ENCODE measurements at regions not wholly inside any gene's neighbourhood (a gene's known extent, or its start where the extent isn't known, plus 50 kb on each side); places are given as distances from the start of the nearest gene placed in this dataset.

DNA sequence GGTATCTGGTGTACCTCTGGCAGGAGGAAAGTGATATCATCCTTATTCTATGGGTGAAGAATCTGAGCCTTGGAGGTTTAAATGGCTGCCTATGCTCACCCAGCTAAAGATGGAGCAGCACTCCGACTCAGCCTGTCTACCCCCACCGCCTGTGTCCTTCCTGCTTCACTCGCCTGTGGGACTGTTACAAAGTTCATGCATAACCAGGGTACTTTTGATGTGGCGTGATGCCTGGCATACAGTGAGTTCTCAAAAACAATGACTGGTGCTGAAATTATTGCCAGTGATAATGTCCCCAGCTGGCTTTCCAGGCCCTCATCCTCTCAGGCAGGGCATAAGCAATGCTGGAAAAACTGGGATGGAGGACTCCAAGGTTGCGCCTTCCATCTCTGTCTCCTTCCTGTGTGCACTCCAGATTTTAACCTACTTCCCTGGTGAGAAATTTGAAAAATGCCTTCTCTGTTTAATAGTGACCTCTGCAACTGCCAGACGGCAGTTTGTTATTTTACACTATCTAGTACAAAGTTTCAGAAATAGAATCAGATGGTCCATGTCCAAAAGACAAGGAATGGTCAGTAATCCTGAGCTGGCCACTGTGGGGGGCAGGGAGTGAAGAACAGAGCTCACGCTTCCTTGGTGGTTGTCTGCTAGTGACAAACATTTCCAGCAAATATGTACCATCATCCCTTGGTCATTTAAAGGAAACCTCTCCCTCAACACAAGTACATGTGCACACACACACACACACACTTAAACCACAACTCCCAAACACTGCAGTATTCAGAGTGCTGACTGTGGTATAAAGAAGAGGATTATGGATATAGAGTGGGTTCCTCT lies 86.5 kb upstream of the NMNAT3 start:
- CTCF ChIA-PET: no interaction called here
- no peaks in the 10 kb centered on the region for H3K27me3 Mint-ChIP-seq
- no peaks in the 10 kb centered on the region for H3K9me3 Mint-ChIP-seq
- DNase-seq: no peak
- H3K36me3 Mint-ChIP-seq: no peaks in the 10 kb centered on the region
- H3K4me3 Mint-ChIP-seq: no peak overlapping the region
- no peak overlapping the region for H3K27ac Mint-ChIP-seq
- H3K4me1 Mint-ChIP-seq: no peaks in the 10 kb centered on the region

DNA sequence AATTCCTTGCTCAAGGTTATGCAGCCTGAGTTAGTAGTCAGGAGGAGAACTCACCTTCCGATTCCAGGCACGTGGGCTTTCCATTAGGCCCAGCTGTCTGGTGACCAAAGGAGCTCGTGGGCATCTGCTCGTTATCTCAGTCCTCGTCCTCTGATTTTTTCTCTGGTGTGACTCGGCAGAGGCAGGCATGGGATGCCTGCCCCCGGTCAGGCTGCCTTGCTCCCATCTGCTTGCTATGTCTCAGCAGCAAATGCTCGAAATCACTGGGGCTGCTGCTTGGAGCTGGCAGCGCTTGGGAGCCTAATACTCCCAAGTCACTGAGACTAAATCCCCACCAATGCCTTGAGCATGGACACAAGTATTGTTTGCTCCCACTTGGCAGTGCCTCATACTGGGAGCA lies 84.5 kb upstream of the NMNAT3 start:
- no peaks in the 10 kb centered on the region for H3K4me1 Mint-ChIP-seq
- no peak overlapping the region for H3K27ac Mint-ChIP-seq
- CTCF ChIA-PET: no interaction called here
- no peak overlapping the region for H3K4me3 Mint-ChIP-seq
- no peaks in the 10 kb centered on the region for H3K27me3 Mint-ChIP-seq
- no peaks in the 10 kb centered on the region for H3K36me3 Mint-ChIP-seq
- H3K9me3 Mint-ChIP-seq: no peaks in the 10 kb centered on the region
- DNase-seq: no peak

DNA sequence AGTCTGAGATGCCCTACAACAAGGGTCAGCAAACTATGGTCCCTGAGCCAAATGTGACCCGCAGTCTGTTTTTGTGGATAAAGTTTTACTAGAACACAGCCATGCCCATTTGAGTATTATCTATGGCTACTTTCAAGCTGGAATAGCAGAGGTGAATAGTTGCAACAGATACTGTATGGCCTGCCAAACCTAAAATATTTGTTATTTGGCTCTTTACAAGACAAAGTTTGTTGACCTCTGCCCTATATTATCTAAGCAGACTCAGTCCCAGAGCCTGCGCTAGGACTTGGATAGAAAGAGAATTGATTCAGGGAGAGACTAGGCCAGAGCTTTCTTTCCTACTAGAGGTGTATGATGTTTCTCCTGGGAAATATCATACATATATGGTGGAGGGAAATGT lies 81.7 kb upstream of the NMNAT3 start:
- Mint-ChIP-seq H3K36me3 (no peaks in the 10 kb centered on the region), H3K4me3 (no peak overlapping the region), H3K4me1 (no peaks in the 10 kb centered on the region), H3K27me3 (no peaks in the 10 kb centered on the region), H3K27ac (no peak overlapping the region), H3K9me3 (no peaks in the 10 kb centered on the region)
- DNase-seq: no peak
- CTCF ChIA-PET: no interaction called here

DNA sequence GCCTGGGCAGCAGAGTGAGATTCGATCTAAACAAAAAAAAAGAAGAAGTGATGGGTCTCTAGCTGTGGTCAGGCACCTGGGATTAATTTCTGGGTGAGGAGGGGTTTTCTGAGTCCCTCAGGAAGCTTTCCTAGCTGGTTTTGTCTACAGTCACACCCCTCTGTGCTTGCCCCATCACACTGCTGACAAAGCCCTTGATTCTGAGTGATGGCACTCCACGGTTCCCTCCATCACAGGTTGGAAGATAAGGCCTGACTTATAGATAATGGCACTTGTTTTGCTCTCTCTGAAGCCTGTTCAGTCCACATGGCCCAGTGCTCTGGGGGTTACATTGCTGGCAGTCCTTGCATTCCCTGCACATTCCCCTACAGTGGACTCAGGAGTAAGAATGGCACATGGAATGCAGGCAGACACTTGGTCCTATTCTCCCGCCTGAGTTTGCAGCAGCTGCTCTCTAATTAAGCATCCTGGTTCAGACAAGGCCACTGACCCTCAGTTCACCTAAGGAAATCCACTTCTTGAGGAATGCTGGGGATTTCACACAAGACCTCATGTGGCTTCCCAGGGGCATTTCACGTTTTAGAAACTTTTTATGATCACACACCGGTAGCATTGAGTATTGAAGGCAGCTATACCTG lies 81.0 kb upstream of the NMNAT3 start:
- CTCF ChIA-PET: no interaction called here
- no peaks in the 10 kb centered on the region for H3K27me3 Mint-ChIP-seq
- H3K4me1 Mint-ChIP-seq: no peaks in the 10 kb centered on the region
- no peaks in the 10 kb centered on the region for H3K9me3 Mint-ChIP-seq
- no peak for DNase-seq
- H3K36me3 Mint-ChIP-seq: no peaks in the 10 kb centered on the region
- no peak overlapping the region for H3K27ac Mint-ChIP-seq
- no peak overlapping the region for H3K4me3 Mint-ChIP-seq

DNA sequence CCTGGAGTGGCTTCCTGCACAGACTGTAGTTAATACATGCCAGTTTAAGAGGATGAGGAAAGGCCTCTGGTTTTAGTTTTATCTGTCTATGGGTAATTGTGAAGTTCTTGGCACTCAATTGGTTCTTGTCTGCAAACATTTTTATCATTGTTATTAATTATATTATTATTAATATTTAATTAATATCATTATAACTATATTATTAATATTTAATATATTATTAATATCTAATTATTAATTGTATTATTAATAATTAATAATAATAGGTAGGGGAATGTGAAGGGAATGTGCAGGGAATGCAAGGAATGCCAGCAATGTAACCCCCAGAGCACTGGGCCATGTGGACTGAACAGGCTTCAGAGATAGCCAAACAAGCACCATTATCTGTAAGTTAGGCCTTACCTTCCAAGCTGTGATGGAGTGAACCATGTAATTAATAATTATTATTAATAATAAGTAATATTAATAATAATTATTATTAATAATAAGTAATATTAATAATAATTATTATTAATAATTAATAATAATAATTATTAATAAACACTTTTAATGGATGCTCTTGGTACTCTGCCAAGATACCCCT lies 79.8 kb upstream of the NMNAT3 start:
- no peak overlapping the region for H3K27ac Mint-ChIP-seq
- CTCF ChIA-PET: no interaction called here
- H3K4me1 Mint-ChIP-seq: no peaks in the 10 kb centered on the region
- no peak for DNase-seq
- H3K9me3 Mint-ChIP-seq: no peaks in the 10 kb centered on the region
- no peaks in the 10 kb centered on the region for H3K36me3 Mint-ChIP-seq
- no peaks in the 10 kb centered on the region for H3K27me3 Mint-ChIP-seq
- no peak overlapping the region for H3K4me3 Mint-ChIP-seq

DNA sequence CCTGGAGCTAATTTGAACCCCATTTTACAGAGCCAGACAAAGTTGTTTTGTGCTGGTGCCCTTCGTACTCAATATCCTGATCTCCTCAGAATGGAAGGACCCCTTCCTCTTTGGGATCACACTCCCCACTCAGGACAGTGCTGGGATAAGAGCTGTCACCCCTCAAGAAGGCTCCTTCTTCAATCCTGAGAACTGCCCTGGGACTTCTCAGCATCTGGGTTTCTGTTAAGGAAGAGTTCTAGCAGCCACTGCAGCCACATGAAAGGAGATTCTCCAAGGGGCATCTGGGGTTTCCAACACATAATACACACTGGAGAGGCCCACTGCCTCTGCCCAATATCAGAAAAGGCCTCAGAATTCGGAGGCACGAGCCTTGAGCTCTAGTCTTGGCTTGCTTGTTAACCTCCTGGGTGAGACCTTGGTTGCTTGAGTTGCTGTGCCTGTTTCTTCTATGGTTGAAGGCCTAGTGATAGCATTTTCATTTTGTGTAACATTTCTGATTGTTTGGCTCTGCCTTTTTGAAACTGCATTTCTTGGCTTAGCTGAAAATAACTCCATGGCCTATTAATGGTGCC lies 78.8 kb upstream of the NMNAT3 start:
- Mint-ChIP-seq H3K27ac (no peak overlapping the region), H3K4me3 (no peak overlapping the region)
- CTCF ChIA-PET: no interaction called here

DNA sequence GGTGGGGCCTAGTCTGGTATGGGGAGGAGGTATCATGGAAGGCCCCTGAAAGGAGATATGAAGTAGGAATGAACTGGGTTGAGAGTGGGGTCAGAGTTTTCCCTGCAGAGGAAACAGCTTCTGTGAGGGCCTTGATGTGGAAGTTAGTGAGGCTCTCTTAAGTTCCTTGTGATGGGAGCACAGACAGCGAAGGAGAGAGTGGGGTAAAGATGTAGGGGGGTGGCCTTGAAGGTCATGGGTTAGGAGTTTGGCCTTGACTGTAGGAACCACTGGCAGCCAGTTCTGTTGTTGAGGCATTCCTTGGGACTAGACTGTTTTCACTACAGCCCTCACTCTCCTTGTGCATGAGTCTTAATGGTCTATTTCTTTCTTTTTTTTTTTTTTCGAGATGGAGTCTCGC lies 77.8 kb upstream of the NMNAT3 start:
- H3K4me3 Mint-ChIP-seq: no peak overlapping the region
- H3K27ac Mint-ChIP-seq: no peak overlapping the region
- no peaks in the 10 kb centered on the region for H3K36me3 Mint-ChIP-seq
- H3K27me3 Mint-ChIP-seq: no peaks in the 10 kb centered on the region
- H3K9me3 Mint-ChIP-seq: no peaks in the 10 kb centered on the region
- CTCF ChIA-PET: no interaction called here
- no peaks in the 10 kb centered on the region for H3K4me1 Mint-ChIP-seq
- no peak for DNase-seq

More for the DNA sequence above, 78.8 kb upstream of the NMNAT3 start:
- Mint-ChIP-seq H3K36me3 (no peaks in the 10 kb centered on the region), H3K27me3 (no peaks in the 10 kb centered on the region), H3K9me3 (no peaks in the 10 kb centered on the region), H3K4me1 (no peaks in the 10 kb centered on the region)
- no peak for DNase-seq

DNA sequence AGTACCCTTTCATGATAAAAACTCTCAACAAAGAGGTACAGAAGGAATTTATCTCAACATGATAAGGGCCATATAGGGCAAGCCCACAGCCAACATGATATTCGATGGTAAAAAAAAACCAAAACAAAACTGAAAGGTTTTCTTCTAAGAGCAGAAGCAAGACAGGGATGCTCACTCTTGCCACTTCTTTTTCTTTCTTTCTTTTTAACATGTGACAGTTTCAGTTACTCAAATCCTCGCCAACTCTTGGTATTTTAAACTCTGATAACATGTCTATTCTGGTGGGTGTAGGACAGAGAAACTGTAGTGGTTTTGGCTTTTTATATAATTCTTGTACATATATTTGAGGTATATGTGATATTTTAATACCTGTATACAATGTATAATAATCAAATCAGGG lies 74.0 kb upstream of the NMNAT3 start:
- no peaks in the 10 kb centered on the region for H3K36me3 Mint-ChIP-seq
- H3K4me3 Mint-ChIP-seq: no peak overlapping the region
- CTCF ChIA-PET: no interaction called here
- no peak for DNase-seq
- H3K27ac Mint-ChIP-seq: no peak overlapping the region
- no peaks in the 10 kb centered on the region for H3K27me3 Mint-ChIP-seq
- H3K9me3 Mint-ChIP-seq: no peaks in the 10 kb centered on the region
- no peaks in the 10 kb centered on the region for H3K4me1 Mint-ChIP-seq

DNA sequence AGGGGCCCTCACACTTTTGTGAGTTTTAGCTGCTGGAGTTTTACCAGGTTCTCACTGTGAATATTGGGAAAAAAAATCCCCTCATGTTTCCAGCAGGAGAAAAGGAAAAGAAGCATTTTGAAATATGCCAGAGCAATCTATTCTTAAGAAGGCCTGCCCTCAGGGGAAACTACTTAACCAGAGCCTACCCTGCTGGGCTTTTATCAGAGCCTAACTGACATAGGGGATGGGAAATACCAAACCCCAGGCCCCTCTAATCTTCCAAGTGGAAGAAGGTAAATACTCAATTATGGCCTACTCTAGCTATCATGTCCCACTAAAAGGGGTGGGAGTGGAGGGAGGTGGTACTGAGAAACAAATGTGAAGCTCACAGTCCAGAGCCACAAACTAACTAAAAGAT lies 68.7 kb upstream of the NMNAT3 start:
- no peak overlapping the region for H3K4me3 Mint-ChIP-seq
- H3K27me3 Mint-ChIP-seq: no peaks in the 10 kb centered on the region

DNA sequence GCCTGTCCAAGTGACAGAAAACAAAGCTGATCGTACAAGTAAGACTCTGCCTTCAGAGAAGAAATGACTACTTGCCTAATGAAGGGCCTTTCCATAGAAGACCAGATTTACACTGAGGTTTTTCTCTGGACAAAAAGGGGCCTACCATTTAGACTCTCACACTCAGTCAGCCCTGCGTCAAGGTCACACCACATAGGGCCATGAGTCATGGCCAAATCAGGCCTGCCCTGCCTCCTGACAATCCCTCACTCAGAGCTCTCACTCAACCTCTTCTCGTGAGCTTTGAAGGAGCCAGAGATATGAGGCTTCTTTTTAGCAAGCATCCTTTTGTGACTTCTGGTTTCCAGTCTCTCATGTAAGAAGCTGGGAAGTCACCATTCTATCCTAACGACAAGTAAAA lies 68.1 kb upstream of the NMNAT3 start:
- no peaks in the 10 kb centered on the region for H3K4me1 Mint-ChIP-seq
- H3K4me3 Mint-ChIP-seq: no peak overlapping the region
- no peaks in the 10 kb centered on the region for H3K9me3 Mint-ChIP-seq
- H3K36me3 Mint-ChIP-seq: no peaks in the 10 kb centered on the region
- CTCF ChIA-PET: interaction anchor here (0.6 kb wide), 1 partner anchor 357 kb away, joined by 3 read pairs; the partner anchor contains the start of gene COPB2
- DNase-seq: no peak
- H3K27me3 Mint-ChIP-seq: no peaks in the 10 kb centered on the region
- H3K27ac Mint-ChIP-seq: no peak overlapping the region

More for the DNA sequence above, 68.7 kb upstream of the NMNAT3 start:
- CTCF ChIA-PET: interaction anchor here (0.6 kb wide), 1 partner anchor 357 kb away, joined by 3 read pairs; the partner anchor contains the start of gene COPB2
- H3K36me3 Mint-ChIP-seq: no peaks in the 10 kb centered on the region
- DNase-seq: no peak
- no peaks in the 10 kb centered on the region for H3K4me1 Mint-ChIP-seq
- H3K9me3 Mint-ChIP-seq: no peaks in the 10 kb centered on the region
- H3K27ac Mint-ChIP-seq: no peak overlapping the region

DNA sequence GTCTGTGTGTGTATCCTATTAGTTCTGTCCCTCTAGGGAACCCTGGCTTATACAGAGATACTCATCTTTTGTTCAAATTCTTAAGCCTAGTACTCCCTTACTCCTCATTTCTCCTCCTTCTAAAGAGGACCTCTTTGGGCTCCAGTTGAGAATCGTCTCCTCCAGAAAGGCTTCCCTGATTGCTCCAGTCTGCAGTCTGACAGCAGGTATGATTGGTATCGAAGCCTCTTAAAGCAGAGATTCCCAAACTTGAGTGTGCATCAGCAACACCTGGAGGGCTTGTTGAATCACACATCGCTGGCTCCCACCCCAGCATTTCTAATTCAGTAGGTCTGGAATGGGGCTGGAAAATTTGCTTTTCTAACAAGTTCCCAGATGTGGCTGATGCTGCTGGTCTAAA lies 60.9 kb upstream of the NMNAT3 start:
- Mint-ChIP-seq H3K36me3 (no peaks in the 10 kb centered on the region), H3K9me3 (no peaks in the 10 kb centered on the region), H3K4me3 (no peak overlapping the region), H3K27ac (no peak overlapping the region), H3K27me3 (no peaks in the 10 kb centered on the region), H3K4me1 (no peaks in the 10 kb centered on the region)
- CTCF ChIA-PET: no interaction called here
- no peak for DNase-seq

DNA sequence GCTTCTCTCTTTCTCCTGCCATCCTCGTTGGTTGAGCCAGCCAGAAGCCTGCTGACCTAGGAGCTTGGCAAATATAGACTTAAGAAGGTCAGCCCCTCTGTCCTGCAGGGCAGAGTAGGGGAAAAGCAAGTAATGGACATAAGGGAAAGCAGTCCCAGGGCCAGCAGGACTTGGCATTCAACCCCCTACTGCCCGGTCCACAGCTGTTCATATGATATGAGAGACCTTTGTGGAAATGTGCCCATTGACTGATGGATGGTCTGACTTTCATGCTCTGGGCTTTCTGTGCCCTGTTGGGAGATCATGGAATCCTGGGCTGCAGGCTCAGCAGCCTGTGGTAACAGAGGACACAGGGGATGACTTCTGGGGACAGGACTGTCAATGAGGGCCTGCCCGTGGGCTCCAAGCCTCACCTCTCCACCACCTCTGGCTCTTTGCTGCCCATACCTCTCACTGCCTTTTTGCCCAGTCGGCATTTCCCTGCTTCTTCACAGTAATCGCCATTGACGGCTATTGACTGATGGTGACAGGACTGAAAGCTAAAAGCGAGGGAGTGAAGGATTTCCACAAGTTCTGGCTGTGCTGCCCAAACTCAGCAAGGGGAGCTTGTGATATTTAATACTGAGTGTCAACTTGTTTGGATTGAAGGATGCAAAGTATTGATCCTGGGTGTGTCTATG lies 60.0 kb upstream of the NMNAT3 start:
- H3K4me3 Mint-ChIP-seq: no peak overlapping the region
- no peaks in the 10 kb centered on the region for H3K4me1 Mint-ChIP-seq
- CTCF ChIA-PET: no interaction called here
- H3K27ac Mint-ChIP-seq: no peak overlapping the region
- H3K27me3 Mint-ChIP-seq: no peaks in the 10 kb centered on the region
- no peaks in the 10 kb centered on the region for H3K36me3 Mint-ChIP-seq
- H3K9me3 Mint-ChIP-seq: no peaks in the 10 kb centered on the region
- no peak for DNase-seq

DNA sequence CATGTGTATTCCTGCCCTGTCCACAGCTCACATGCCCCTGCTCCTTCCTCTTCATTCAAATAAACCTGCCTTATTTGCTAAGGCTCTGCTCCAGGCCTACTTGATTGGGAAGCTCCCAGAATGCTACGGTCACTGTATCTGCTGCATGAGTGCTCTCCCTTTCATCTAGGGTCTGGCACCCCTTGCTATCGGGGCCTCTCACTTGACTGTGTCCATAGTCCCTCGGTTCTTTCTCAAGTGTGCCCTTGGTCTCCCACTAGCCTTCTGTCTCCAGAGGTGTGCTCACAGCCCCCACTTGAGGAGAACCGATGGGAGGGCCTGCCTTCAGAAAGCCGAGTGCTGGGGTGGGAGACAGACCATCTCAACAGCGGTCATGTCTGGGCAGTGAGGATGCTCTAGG lies 57.4 kb upstream of the NMNAT3 start:
- no peak overlapping the region for H3K4me3 Mint-ChIP-seq
- no peaks in the 10 kb centered on the region for H3K27me3 Mint-ChIP-seq
- no peak for DNase-seq
- H3K9me3 Mint-ChIP-seq: no peaks in the 10 kb centered on the region
- H3K27ac Mint-ChIP-seq: no peak overlapping the region
- CTCF ChIA-PET: no interaction called here
- no peaks in the 10 kb centered on the region for H3K36me3 Mint-ChIP-seq
- H3K4me1 Mint-ChIP-seq: no peaks in the 10 kb centered on the region

DNA sequence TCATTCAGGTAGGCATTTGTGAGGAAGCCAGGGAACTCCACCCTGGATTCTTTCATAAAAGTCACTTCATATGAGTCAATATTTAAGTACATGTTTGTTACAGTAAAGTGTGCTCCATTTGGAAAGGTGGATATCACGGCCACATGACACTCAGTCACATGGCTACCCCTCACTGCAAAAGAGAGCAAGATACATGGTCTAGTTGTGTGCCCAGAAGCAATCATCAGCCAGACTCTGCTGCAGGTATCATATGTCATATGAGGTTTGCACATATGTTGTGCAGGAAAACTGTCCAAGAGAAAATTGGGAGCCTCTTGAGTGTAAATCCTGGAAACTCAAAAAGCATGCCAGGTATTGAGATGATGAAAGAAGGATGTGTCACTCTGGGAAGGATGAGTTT lies 55.0 kb upstream of the NMNAT3 start:
- CTCF ChIA-PET: no interaction called here
- Mint-ChIP-seq H3K4me3 (no peak overlapping the region), H3K36me3 (no peaks in the 10 kb centered on the region), H3K27ac (no peak overlapping the region), H3K4me1 (no peaks in the 10 kb centered on the region), H3K9me3 (no peaks in the 10 kb centered on the region), H3K27me3 (no peaks in the 10 kb centered on the region)
- DNase-seq: no peak
